Kidney (tissue), 13 donors: ENCODE measurements at regions not wholly inside any gene's neighbourhood (a gene's known extent, or its start where the extent isn't known, plus 50 kb on each side); places are given as distances from the start of the nearest gene placed in this dataset.

Source experiments
- DNase-seq, 5 donors: peaks; one replicate each; pipeline ENCODE4 v3.0.0-alpha.2; 2013 to 2020
- FAIRE-seq: peaks from 2 replicates; lab custom pipeline; 2012; peaks lifted over from hg19 to GRCh38; lab: Jason Lieb, UNC
- H3K27ac ChIP-seq, 2 donors: one replicate each; pipeline ENCODE4 v1.7.0; 2013; ENCODE audit warnings: low read depth in 2 of 2, low read length in 2 of 2, inconsistent platforms in 1 of 2
- H3K27me3 ChIP-seq: one replicate; pipeline ENCODE4 v1.7.1; 2013; ENCODE audit warnings: low read length, inconsistent platforms; ENCODE audit not compliant: control insufficient read depth, insufficient read depth
- H3K36me3 ChIP-seq, 3 donors: one replicate each; pipeline versions ENCODE4 v1.7.0 to v1.7.1; 2013; ENCODE audit warnings: low read length in 3 of 3, control low read depth in 1 of 3, inconsistent platforms in 1 of 3; ENCODE audit not compliant: insufficient read depth in 3 of 3, control insufficient read depth in 2 of 3
- H3K4me1 ChIP-seq, 3 donors: one replicate each; pipeline versions ENCODE4 v1.7.0 to v1.7.1; 2013; ENCODE audit warnings: low read length in 3 of 3, inconsistent platforms in 1 of 3, low read depth in 1 of 3; ENCODE audit not compliant: control insufficient read depth in 2 of 3, insufficient read depth in 2 of 3
- H3K4me3 ChIP-seq, 3 donors: one replicate each; pipeline versions ENCODE4 v1.7.0 to v1.8.1; 2013; ENCODE audit warnings: low read length in 3 of 3, control low read depth in 1 of 3, inconsistent platforms in 1 of 3
- H3K9ac ChIP-seq, 3 donors: one replicate each; pipeline versions ENCODE4 v1.7.0 to v1.7.1; 2013; ENCODE audit warnings: low read length in 3 of 3, control low read depth in 1 of 3, inconsistent platforms in 1 of 3
- H3K9me3 ChIP-seq, 3 donors: one replicate each; pipeline versions ENCODE4 v1.7.0 to v1.7.1; 2013; ENCODE audit warnings: low read length in 3 of 3, control low read depth in 1 of 3, inconsistent platforms in 1 of 3; ENCODE audit not compliant: control insufficient read depth in 2 of 3, insufficient read depth in 1 of 3
- intact Hi-C: fragments of 100-400 bp; cut with DNase I; formaldehyde crosslinking; loops from one replicate; pipeline ENCODE4 v1.11.1; 2022
- TF ChIP-seq, protein P1 (sequence below): IDR thresholded peaks from 3 replicates; pipeline ENCODE4 v1.5.1; 2012; ENCODE audit warnings: mild to moderate bottlenecking, moderate library complexity, borderline replicate concordance; ENCODE audit not compliant: insufficient read depth; ENCODE audit errors: extremely low read depth
- donor health status: control.
- donor health status: control.
- donor health status: control.
- donor health status: control.
- donor health status: control.
- donor health status: DM: yes; HTN: yes; CAD: no.
- donor health status: Normal renal cell carcinoma (clear cell type).

DNA sequence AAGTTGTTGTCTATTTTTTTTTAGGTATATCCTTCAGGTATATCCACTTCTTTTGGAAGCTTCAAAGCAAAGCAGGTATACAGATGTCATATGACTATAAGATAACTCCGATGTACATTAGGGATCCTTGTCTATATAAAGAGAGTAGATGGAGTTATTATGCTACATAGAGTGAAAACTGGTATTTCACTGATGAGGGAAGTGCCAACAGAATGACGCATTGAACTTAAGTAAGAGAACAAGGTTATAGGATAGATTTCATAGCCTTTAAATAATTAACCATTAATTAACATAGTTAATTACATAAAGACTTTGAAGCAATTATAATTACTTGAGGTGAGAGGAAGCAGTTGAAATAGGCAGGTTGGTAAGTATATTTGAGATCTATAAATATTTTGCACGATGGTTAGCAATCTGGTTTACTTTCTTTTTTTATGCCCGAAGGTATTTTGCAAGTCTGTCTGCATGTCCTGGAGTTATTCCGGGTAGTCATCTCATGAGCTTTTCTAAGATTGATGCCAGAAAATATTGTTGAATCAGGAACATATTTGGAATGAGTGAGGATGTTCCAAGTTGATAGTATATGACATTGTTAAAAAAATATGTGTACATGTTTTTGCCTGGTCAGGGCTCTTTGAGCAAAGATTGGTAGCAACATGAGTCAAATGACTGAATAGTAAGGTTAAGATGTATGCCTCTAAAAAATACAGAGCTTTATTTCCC, 299.5 kb upstream of the KCNMB2 start:
- Histone ChIP-seq H3K27me3 (no peaks in the 10 kb centered on the region), H3K27ac (no peak overlapping the region), H3K4me1 (no peaks in the 10 kb centered on the region), H3K9ac (no peak overlapping the region), H3K4me3 (no peak overlapping the region), H3K9me3 (no peaks in the 10 kb centered on the region), H3K36me3 (no peaks in the 10 kb centered on the region)
- no peak for DNase-seq
- intact Hi-C loops = no loop called here
- no peak for FAIRE-seq
- TF ChIP-seq, protein P1, sequence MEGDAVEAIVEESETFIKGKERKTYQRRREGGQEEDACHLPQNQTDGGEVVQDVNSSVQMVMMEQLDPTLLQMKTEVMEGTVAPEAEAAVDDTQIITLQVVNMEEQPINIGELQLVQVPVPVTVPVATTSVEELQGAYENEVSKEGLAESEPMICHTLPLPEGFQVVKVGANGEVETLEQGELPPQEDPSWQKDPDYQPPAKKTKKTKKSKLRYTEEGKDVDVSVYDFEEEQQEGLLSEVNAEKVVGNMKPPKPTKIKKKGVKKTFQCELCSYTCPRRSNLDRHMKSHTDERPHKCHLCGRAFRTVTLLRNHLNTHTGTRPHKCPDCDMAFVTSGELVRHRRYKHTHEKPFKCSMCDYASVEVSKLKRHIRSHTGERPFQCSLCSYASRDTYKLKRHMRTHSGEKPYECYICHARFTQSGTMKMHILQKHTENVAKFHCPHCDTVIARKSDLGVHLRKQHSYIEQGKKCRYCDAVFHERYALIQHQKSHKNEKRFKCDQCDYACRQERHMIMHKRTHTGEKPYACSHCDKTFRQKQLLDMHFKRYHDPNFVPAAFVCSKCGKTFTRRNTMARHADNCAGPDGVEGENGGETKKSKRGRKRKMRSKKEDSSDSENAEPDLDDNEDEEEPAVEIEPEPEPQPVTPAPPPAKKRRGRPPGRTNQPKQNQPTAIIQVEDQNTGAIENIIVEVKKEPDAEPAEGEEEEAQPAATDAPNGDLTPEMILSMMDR = no peak

DNA sequence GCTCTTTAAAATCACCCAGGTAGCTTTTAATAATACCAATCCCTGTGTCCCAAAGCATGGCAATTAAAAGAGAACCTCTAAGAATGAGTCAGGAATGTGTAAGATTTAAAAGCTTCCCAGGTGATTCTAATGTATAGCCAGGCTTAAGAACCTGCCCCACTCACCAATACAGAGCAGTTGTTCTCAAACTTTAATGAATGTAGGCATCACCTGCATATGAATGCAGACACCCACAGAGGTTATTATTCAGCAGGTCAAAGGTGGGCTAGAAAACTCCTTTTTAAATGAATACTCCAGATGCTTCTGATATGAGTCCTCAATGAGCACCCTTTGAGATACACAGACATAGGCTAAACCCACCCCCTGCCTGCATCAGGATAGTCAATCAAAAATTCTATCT, 298.1 kb upstream of the KCNMB2 start:
- H3K27me3 ChIP-seq = no peaks in the 10 kb centered on the region
- no peak overlapping the region for H3K27ac ChIP-seq
- TF ChIP-seq, protein P1 = no peak
- no peak overlapping the region for H3K4me3 ChIP-seq
- no peaks in the 10 kb centered on the region for H3K36me3 ChIP-seq
- FAIRE-seq (no peak), DNase-seq (no peak)
- no peaks in the 10 kb centered on the region for H3K9me3 ChIP-seq
- H3K9ac ChIP-seq = no peak overlapping the region
- intact Hi-C loops = no loop called here
- no peaks in the 10 kb centered on the region for H3K4me1 ChIP-seq

DNA sequence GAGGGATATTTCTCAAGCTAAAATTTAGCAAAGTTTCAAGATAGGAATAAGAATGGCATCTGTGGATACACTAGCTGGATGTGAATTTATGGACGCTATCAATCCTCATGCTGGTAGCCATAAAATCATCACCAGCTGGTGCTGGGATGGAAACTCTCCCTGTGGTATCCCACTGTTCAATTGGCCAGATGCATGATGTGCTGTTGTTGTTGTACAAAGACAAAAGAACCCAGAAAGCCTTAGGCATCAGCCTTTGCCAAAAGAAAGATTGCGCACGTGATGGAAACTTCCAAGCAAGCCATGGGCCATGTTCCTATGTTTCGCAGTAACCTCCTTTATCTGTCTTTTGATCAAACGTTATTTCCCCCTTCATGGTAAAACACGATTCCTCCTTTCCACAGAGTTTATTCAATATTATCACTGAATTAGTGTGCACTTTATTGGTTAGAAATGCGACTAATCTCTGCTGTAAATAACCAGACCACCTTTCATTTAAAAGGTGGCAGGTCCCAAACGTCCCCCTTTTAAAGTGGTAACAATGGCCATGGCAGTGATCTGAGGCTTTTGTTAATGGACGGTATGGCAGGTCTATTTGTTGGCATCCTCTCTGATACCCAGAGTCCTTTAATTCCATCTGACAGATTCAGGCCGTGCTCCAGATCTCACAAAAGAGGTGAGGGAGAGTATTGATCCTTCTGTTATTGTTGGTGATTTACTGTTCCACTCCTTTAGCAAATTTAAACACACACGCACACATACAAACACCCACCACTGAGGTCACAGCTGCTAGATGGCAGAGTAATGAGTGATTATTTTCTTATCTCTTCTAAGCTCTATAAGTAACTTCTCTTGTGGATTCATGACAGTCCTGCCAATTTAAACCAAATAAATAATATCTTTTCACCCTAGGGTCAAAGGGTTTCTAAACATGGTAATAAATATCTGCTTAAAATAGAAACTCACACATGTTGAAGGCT, 291.2 kb upstream of the KCNMB2 start:
- H3K36me3 ChIP-seq = no peaks in the 10 kb centered on the region
- H3K27ac ChIP-seq = no peak overlapping the region
- peak in 2 of 5 donors; percentile 8 to 11 for DNase-seq
- no peaks in the 10 kb centered on the region for H3K4me1 ChIP-seq
- no peaks in the 10 kb centered on the region for H3K27me3 ChIP-seq
- TF ChIP-seq, protein P1 = no peak
- no peak for FAIRE-seq
- no peak overlapping the region for H3K4me3 ChIP-seq
- intact Hi-C loops = no loop called here
- no peaks in the 10 kb centered on the region for H3K9me3 ChIP-seq
- H3K9ac ChIP-seq = no peak overlapping the region
